OCI-LY3 (cell line): ENCODE measurements at regions not wholly inside any gene's neighbourhood (a gene's known extent, or its start where the extent isn't known, plus 50 kb on each side); places are given as distances from the start of the nearest gene placed in this dataset.

Experiments used
- CTCF ChIP-seq: fragments of 200-600, 300-600 bp; sonication (generic); IDR thresholded peaks from 2 replicates; pipeline ENCODE4 v1.5.1; 2014; ENCODE audit warnings: antibody characterized with exemption, low read length, low read depth
- EZH2phosphoT487 ChIP-seq: fragments of 200-600 bp; shearing (Covaris generic); IDR thresholded peaks from 2 replicates; pipeline ENCODE4 v1.6.1; 2018; ENCODE audit warnings: antibody characterized with exemption, mixed run types, low read depth

DNA sequence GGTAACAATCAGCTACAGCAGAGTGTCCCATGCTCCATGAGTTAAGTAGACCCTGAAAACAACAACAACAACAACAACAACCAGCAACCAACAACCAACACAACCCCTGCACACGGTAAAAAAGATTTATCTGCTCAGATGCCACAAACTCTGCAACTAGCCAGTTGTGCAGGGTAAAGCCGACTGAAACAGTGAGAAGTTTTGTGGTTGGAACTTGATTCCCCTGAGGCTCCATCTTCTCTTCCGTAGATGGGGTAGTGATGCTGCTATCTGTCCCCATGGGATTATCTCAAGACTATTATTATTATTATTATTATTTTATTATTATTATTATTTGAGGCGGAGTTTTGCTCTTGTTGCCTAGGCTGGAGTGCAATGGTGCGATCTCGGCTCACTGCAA, 50.6 kb upstream of the RAPGEF2 start:
- TF ChIP-seq CTCF (no peak), EZH2phosphoT487 (no peak)
